ENCODE measurements at regions not wholly inside any gene's neighbourhood (a gene's known extent, or its start where the extent isn't known, plus 50 kb on each side); places are given as distances from the start of the nearest gene placed in this dataset.

- DNase-seq = no peak
Measured at GRCh38 chr1:22267413-22268175, 124.7 kb upstream of the WNT4 start.

- DNase-seq = no peak
Measured at GRCh38 chr1:22268327-22268726, 125.4 kb upstream of the WNT4 start.

GRCh38 chr1:22271847-22272801 is 129.2 kb upstream of the WNT4 start:
- DNase-seq = no peak

GRCh38 chr1:22273686-22274681 is 131.1 kb upstream of the WNT4 start:
- DNase-seq = no peak

- no peak for DNase-seq
Measured at GRCh38 chr1:22275167-22275566, 132.3 kb upstream of the WNT4 start.

- DNase-seq = no peak
Measured at GRCh38 chr1:22275626-22276395, 132.9 kb upstream of the WNT4 start.

- no peak for DNase-seq
Measured at GRCh38 chr1:22276396-22276748, 133.5 kb upstream of the WNT4 start.

GRCh38 chr1:22277662-22278061 is 134.8 kb upstream of the WNT4 start:
- DNase-seq = no peak

- DNase-seq = no peak
Measured at GRCh38 chr1:22279735-22280134, 136.8 kb upstream of the WNT4 start.

GRCh38 chr1:22280526-22280925 is 137.6 kb upstream of the WNT4 start:
- DNase-seq = no peak

- no peak for DNase-seq
Measured at GRCh38 chr1:22281521-22282363, 138.8 kb upstream of the WNT4 start.

- no peak for DNase-seq
Measured at GRCh38 chr1:22282364-22282995, 139.6 kb upstream of the WNT4 start.

GRCh38 chr1:22283596-22283995 is 140.7 kb upstream of the WNT4 start:
- DNase-seq = no peak

GRCh38 chr1:22284236-22284635 is 141.3 kb upstream of the WNT4 start:
- DNase-seq = no peak

- no peak for DNase-seq
Measured at GRCh38 chr1:22284906-22285548, 142.1 kb upstream of the WNT4 start.

GRCh38 chr1:22285549-22286396 is 142.9 kb upstream of the WNT4 start:
- no peak for DNase-seq

GRCh38 chr1:22286491-22286890 is 143.6 kb upstream of the WNT4 start:
- DNase-seq = no peak

- no peak for DNase-seq
Measured at GRCh38 chr1:22287273-22287672, 144.4 kb upstream of the WNT4 start.

- DNase-seq = no peak
Measured at GRCh38 chr1:22287946-22288520, 145.1 kb upstream of the WNT4 start.
